GM23338 (cell line): ENCODE measurements at regions not wholly inside any gene's neighbourhood (a gene's known extent, or its start where the extent isn't known, plus 50 kb on each side); places are given as distances from the start of the nearest gene placed in this dataset.

Experiments
- ATAC-seq: fragments of 200-7000 bp; cut with Tn5 transposase; 3 replicates; pipeline ENCODE4 v1.9.1; 2020
- DNase-seq: peaks from one replicate; pipeline ENCODE4 v3.0.0-alpha.2; 2015; ENCODE audit warnings: low spot score
- H2AFZ ChIP-seq: fragments of 200-600 bp; sonication (generic); 2 replicates; pipeline ENCODE4 v1.8.0; 2016; ENCODE audit warnings: antibody characterized with exemption, mild to moderate bottlenecking, moderate library complexity
- H3F3A ChIP-seq: fragments of 200-600 bp; sonication (generic); replicated peaks from 2 replicates; pipeline ENCODE4 v1.8.0; 2017; ENCODE audit warnings: antibody characterized with exemption, mixed run types, low read depth
- H3K27ac ChIP-seq: fragments of 200-600 bp; sonication (generic); 2 replicates; pipeline ENCODE4 v1.6.1; 2016; ENCODE audit warnings: low read depth
- H3K27me3 ChIP-seq: fragments of 200-600 bp; sonication (generic); 2 replicates; pipeline ENCODE4 v1.8.0; 2016; ENCODE audit warnings: mild to moderate bottlenecking, mixed run types, moderate library complexity; ENCODE audit not compliant: insufficient read depth
- H3K36me3 ChIP-seq: fragments of 200-600 bp; sonication (generic); 2 replicates; pipeline ENCODE4 v1.8.0; 2016; ENCODE audit warnings: mild to moderate bottlenecking; ENCODE audit not compliant: insufficient read depth
- H3K4me1 ChIP-seq: fragments of 200-600 bp; sonication (generic); 2 replicates; pipeline ENCODE4 v1.8.0; 2016; ENCODE audit warnings: mild to moderate bottlenecking, moderate library complexity; ENCODE audit not compliant: insufficient read depth
- H3K4me2 ChIP-seq: fragments of 200-600 bp; sonication (generic); 2 replicates; pipeline ENCODE4 v1.7.1; 2017; ENCODE audit warnings: mixed run types
- H3K4me3 ChIP-seq: fragments of 200-600 bp; sonication (generic); 2 replicates; pipeline ENCODE4 v1.6.1; 2016; ENCODE audit warnings: mixed run types
- H3K79me2 ChIP-seq: fragments of 200-600 bp; sonication (generic); replicated peaks from 2 replicates; pipeline ENCODE4 v1.8.0; 2017; ENCODE audit warnings: mild to moderate bottlenecking; ENCODE audit not compliant: insufficient read depth
- H3K9me2 ChIP-seq: fragments of 200-600 bp; sonication (generic); 2 replicates; pipeline ENCODE4 v1.8.0; 2017; ENCODE audit not compliant: insufficient read depth
- H4K20me1 ChIP-seq: fragments of 200-600 bp; sonication (generic); replicated peaks from 2 replicates; pipeline ENCODE4 v1.8.0; 2017; ENCODE audit warnings: mild to moderate bottlenecking; ENCODE audit not compliant: insufficient read depth
- H3K27ac Mint-ChIP-seq: 2 replicates; pipeline ENCODE4 v1.8.0; 2020; ENCODE audit warnings: inconsistent platforms, mild to moderate bottlenecking, moderate library complexity, mixed read lengths
- H3K27me3 Mint-ChIP-seq: 3 replicates; pipeline ENCODE4 v1.8.0; 2022; ENCODE audit warnings: low read depth, mild to moderate bottlenecking, moderate library complexity, mixed read lengths, inconsistent platforms; ENCODE audit not compliant: insufficient read depth, poor library complexity
- H3K36me3 Mint-ChIP-seq: 3 replicates; pipeline ENCODE4 v1.8.0; 2021; ENCODE audit warnings: low read depth, mild to moderate bottlenecking, inconsistent platforms, moderate library complexity, mixed read lengths
- H3K4me1 Mint-ChIP-seq: 3 replicates; pipeline ENCODE4 v1.8.0; 2020; ENCODE audit warnings: mild to moderate bottlenecking, inconsistent platforms, mixed read lengths
- H3K4me3 Mint-ChIP-seq: 3 replicates; pipeline ENCODE4 v1.8.0; 2021; ENCODE audit warnings: moderate library complexity, mild to moderate bottlenecking, inconsistent platforms, mixed read lengths
- H3K9me3 Mint-ChIP-seq: 3 replicates; pipeline ENCODE4 v1.8.0; 2020; ENCODE audit warnings: moderate library complexity, mild to moderate bottlenecking, inconsistent platforms, mixed read lengths
- CREB1 ChIP-seq: fragments of 250-450 bp; sonication (Bioruptor Pico); IDR thresholded peaks from 2 replicates; pipeline ENCODE4 v1.5.0; 2020; ENCODE audit warnings: low read depth, mild to moderate bottlenecking, moderate library complexity
- CTCF ChIP-seq, 2 experiments: fragments of 200-600 bp in 1 of 2; sonication (generic) in 1 of 2; conservative IDR thresholded peaks; 2 replicates each; pipeline versions ENCODE4 v1.5.1 to v1.6.1; 2016 to 2017; ENCODE audit warnings: antibody characterized with exemption in 2 of 2, low read depth in 2 of 2, mild to moderate bottlenecking in 2 of 2, moderate library complexity in 1 of 2
- ETS1 ChIP-seq: IDR thresholded peaks from 2 replicates; pipeline ENCODE4 v1.6.1; 2016; ENCODE audit warnings: antibody characterized with exemption
- EZH2phosphoT487 ChIP-seq: fragments of 200-600 bp; sonication (generic); IDR thresholded peaks from one replicate; pipeline ENCODE4 v1.8.1; 2018; ENCODE audit warnings: antibody characterized with exemption; ENCODE audit not compliant: unreplicated experiment
- JUNB ChIP-seq: IDR thresholded peaks from one replicate; pipeline ENCODE4 v1.6.1; 2016; ENCODE audit warnings: antibody characterized with exemption; ENCODE audit not compliant: unreplicated experiment
- NANOG ChIP-seq: IDR thresholded peaks from 2 replicates; pipeline ENCODE4 v1.6.1; 2016; ENCODE audit warnings: antibody characterized with exemption, borderline replicate concordance
- REST ChIP-seq: IDR thresholded peaks from one replicate; pipeline ENCODE4 v1.6.1; 2018; ENCODE audit warnings: antibody characterized with exemption; ENCODE audit not compliant: unreplicated experiment
- STAT1 ChIP-seq: IDR thresholded peaks from one replicate; pipeline ENCODE4 v1.6.1; 2016; ENCODE audit warnings: antibody characterized with exemption; ENCODE audit not compliant: unreplicated experiment
- ZNF114 ChIP-seq: fragments of 250-450 bp; sonication (Bioruptor Pico); IDR thresholded peaks from 2 replicates; pipeline ENCODE4 v1.5.0; 2020; ENCODE audit warnings: mild to moderate bottlenecking, moderate library complexity
- ZNF331 ChIP-seq: fragments of 250-450 bp; sonication (Bioruptor Pico); IDR thresholded peaks from 2 replicates; pipeline ENCODE4 v1.5.0; 2020; ENCODE audit warnings: low read depth, mild to moderate bottlenecking, moderate library complexity
- ZNF462 ChIP-seq: fragments of 250-450 bp; sonication (Bioruptor Pico); IDR thresholded peaks from 2 replicates; pipeline ENCODE4 v1.5.0; 2020; ENCODE audit warnings: mild to moderate bottlenecking, moderate library complexity

GRCh38 chr1:192940658-192941057 lies 118.5 kb downstream of the UCHL5 start (continued):
- TF ChIP-seq ZNF462: no peak
- TF ChIP-seq ZNF114 (CRISPR knock-in tag): no peak
- no peak for TF ChIP-seq STAT1

- no peak overlapping the region for H3K4me2 ChIP-seq
- H3K27ac ChIP-seq: no peak overlapping the region
- H3K79me2 ChIP-seq: no peaks in the 10 kb centered on the region
- H3K36me3 ChIP-seq: no peaks in the 10 kb centered on the region
- no peaks in the 10 kb centered on the region for H3K27me3 Mint-ChIP-seq
- no peaks in the 10 kb centered on the region for H3K4me1 ChIP-seq
- H4K20me1 ChIP-seq: no peaks in the 10 kb centered on the region
- H3K27ac Mint-ChIP-seq: no peak overlapping the region
- no peak overlapping the region for H3K4me3 ChIP-seq
- H3K9me3 Mint-ChIP-seq: no peaks in the 10 kb centered on the region
- DNase-seq (no peak), ATAC-seq (no peak)
- no peaks in the 10 kb centered on the region for H3K27me3 ChIP-seq
- no peak overlapping the region for H2AFZ ChIP-seq
- H3K36me3 Mint-ChIP-seq: no peaks in the 10 kb centered on the region
- no peaks in the 10 kb centered on the region for H3K9me2 ChIP-seq
- no peaks in the 10 kb centered on the region for H3F3A ChIP-seq
- 0 out of 3 replicates have a peak, but pooled peaks cover 2% of the 10 kb centered on the region for H3K4me1 Mint-ChIP-seq
- no peak overlapping the region for H3K4me3 Mint-ChIP-seq
- TF ChIP-seq REST (no peak), JUNB (no peak), NANOG (no peak), CTCF (conservative IDR thresholded peaks at IDR 0.05; ENCODE audit: low read depth in 2 of 2) (no peak), ZNF114 (CRISPR knock-in tag) (no peak), EZH2phosphoT487 (no peak), CREB1 (no peak), ZNF331 (CRISPR knock-in tag) (no peak), STAT1 (no peak), ETS1 (no peak)
Observed at GRCh38 chr1:192941722-192942411, 117.3 kb downstream of the UCHL5 start.
